ENCODE measurements at regions not wholly inside any gene's neighbourhood (a gene's known extent, or its start where the extent isn't known, plus 50 kb on each side); places are given as distances from the start of the nearest gene placed in this dataset.

DNA sequence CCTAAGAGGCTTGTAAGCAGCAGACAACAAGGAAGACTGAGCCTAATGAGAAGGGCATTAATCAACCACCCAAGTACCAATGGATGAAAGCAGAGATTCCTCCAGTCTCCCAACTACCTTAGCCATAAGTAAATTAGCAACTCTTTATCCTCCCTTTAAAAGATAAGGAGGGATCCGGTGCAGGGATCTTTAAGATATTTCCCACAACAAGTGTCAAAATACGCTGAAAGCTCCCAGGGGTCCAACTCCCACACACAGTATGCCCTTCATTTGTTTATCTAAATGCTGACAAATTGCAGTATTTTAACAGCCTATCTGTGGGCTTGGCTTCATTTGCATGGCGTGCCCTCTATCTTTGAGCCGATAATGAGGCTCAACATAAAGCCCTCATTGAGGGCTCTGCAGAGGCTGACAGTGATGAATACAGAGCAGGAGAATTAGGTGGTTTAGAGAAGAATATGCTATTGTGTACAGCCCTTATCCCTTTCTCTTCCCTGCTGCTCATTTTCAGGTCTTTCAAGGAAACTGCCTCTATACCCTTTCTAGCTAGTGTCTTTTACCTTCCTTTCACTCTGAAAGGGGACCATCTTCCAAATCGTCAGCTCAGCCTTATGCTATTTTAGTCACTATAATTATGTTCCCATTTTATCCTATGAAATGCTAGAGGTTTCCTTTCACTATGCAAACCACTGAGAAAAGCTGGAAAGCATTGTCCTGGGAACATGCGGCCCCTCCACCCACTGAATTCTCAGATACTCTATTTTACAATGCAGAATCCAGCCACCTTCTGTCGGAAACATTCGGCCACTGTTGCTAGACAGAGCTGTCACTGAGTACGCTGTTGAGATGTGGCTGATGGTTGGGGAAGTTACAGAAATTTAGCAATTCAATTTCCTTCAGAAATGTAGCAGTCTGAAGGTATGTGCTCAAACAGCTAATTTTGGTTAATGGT is 575.2 kb upstream of the JAG1 start (continued):
- TF ChIP-seq, protein P1, sequence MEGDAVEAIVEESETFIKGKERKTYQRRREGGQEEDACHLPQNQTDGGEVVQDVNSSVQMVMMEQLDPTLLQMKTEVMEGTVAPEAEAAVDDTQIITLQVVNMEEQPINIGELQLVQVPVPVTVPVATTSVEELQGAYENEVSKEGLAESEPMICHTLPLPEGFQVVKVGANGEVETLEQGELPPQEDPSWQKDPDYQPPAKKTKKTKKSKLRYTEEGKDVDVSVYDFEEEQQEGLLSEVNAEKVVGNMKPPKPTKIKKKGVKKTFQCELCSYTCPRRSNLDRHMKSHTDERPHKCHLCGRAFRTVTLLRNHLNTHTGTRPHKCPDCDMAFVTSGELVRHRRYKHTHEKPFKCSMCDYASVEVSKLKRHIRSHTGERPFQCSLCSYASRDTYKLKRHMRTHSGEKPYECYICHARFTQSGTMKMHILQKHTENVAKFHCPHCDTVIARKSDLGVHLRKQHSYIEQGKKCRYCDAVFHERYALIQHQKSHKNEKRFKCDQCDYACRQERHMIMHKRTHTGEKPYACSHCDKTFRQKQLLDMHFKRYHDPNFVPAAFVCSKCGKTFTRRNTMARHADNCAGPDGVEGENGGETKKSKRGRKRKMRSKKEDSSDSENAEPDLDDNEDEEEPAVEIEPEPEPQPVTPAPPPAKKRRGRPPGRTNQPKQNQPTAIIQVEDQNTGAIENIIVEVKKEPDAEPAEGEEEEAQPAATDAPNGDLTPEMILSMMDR (IDR thresholded peaks at IDR 0.05 in 2 of 3, conservative IDR thresholded peaks at IDR 0.05 in 1 of 3; ENCODE audit: borderline replicate concordance in 1 of 3, insufficient read depth in 1 of 3, low read depth in 2 of 3, low read length in 2 of 3), result no peak
- no peak for TF ChIP-seq SP1 (IDR thresholded peaks at IDR 0.05; ENCODE audit: low read depth)
- no peak for TF ChIP-seq TCF7L2 (IDR thresholded peaks at IDR 0.05; ENCODE audit: borderline replicate concordance, extremely low read depth, insufficient read depth, insufficient read length)
- no peak for TF ChIP-seq CEBPB (IDR thresholded peaks at IDR 0.05; ENCODE audit: low read depth)
- no peak for TF ChIP-seq SRF (IDR thresholded peaks at IDR 0.05; ENCODE audit: low read depth)
- no peak for TF ChIP-seq EGR1 (IDR thresholded peaks at IDR 0.05; ENCODE audit: low read depth)
- TF ChIP-seq EZH2phosphoT487 (IDR thresholded peaks at IDR 0.05; ENCODE audit: borderline replicate concordance), result no peak
- no peak for TF ChIP-seq YY1 (IDR thresholded peaks at IDR 0.05; ENCODE audit: extremely low read depth, insufficient replicate concordance, low read depth, low read length)
- no peak for TF ChIP-seq POLR2AphosphoS5 (IDR thresholded peaks at IDR 0.05; ENCODE audit: low read depth, low read length)

DNA sequence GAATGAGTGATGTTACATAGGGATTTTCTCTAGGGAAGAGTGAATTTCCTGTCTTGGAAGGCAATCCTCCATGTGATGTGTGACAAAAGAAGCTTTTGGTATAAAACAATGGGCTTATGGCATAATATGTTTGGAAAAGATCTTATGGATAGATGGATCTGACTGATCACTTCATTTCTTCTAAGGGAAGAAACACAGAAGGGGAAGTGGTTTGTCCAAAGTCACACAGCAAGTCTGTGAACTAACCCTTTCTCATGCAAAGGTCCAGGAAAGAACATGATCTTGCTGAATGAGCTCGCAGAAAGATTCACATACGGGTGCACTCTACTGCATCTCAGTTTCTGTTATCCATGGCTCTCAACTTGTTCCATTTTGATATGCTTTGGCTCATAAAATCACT is 575.9 kb upstream of the JAG1 start:
- Histone ChIP-seq H4K20me1 (ENCODE audit: insufficient read depth) (no peaks in the 10 kb centered on the region), H3K27ac (ENCODE audit: low read depth, low read length) (no peak overlapping the region), H2AFZ (ENCODE audit: low read depth, low read length, poor library complexity, severe bottlenecking) (no peak overlapping the region), H3K4me2 (ENCODE audit: low read length) (no peak overlapping the region), H3K4me1 (ENCODE audit: control insufficient read depth in 1 of 2, insufficient read depth in 2 of 2, low read length in 2 of 2) (no peaks in the 10 kb centered on the region), H3K79me2 (ENCODE audit: insufficient read depth, low read length) (no peaks in the 10 kb centered on the region), H3K9ac (ENCODE audit: low read length) (no peak overlapping the region), H3K36me3 (ENCODE audit: control insufficient read depth in 1 of 2, insufficient read depth in 2 of 2, low read length in 2 of 2) (no peaks in the 10 kb centered on the region), H3K4me3 (replicated peaks in 1 of 2; ENCODE audit: low read depth in 1 of 2, low read length in 2 of 2) (no peak overlapping the region), H3K9me2 (ENCODE audit: insufficient read depth) (no peaks in the 10 kb centered on the region), H3K9me3 (ENCODE audit: control insufficient read depth in 1 of 2, insufficient read depth in 1 of 2, low read depth in 1 of 2, low read length in 2 of 2) (peaks cover 0 to 4% of the 10 kb centered on the region in 2 experiments; a peak in 1 of 4 replicates), H3K27me3 (ENCODE audit: insufficient read depth, low read length) (no peaks in the 10 kb centered on the region)
- ChIA-PET CTCF (interaction anchor here (0.9 kb wide), 1 partner anchor 71 kb away, joined by 3 read pairs; no protein-coding TSS in a partner anchor), POLR2A (no interaction called here), RAD21 (ENCODE audit: low non-redundant PET in 1 of 2, low total read pairs in 2 of 2, uncharacterized antibody in 2 of 2, unreplicated experiment in 2 of 2) (no interaction called here)
- no TSS peak for BruUV-seq (replicated peaks)
- intact Hi-C loops (cut with micrococcal nuclease), result no loop called here
- no peak for TF ChIP-seq SIN3A (IDR thresholded peaks at IDR 0.05; ENCODE audit: low read depth)
- no peak for TF ChIP-seq YY1 (IDR thresholded peaks at IDR 0.05; ENCODE audit: extremely low read depth, insufficient replicate concordance, low read depth, low read length)
- TF ChIP-seq, protein P2, sequence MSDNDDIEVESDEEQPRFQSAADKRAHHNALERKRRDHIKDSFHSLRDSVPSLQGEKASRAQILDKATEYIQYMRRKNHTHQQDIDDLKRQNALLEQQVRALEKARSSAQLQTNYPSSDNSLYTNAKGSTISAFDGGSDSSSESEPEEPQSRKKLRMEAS (IDR thresholded peaks at IDR 0.05), result no peak
- no peak for TF ChIP-seq POLR2A (IDR thresholded peaks at IDR 0.05; ENCODE audit: borderline replicate concordance, extremely low read depth, insufficient read depth, insufficient read length)
- TF ChIP-seq ZFX (IDR thresholded peaks at IDR 0.05), result no peak
- TF ChIP-seq, protein P3, sequence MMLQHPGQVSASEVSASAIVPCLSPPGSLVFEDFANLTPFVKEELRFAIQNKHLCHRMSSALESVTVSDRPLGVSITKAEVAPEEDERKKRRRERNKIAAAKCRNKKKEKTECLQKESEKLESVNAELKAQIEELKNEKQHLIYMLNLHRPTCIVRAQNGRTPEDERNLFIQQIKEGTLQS (IDR thresholded peaks at IDR 0.05), result no peak
- TF ChIP-seq CEBPB (IDR thresholded peaks at IDR 0.05; ENCODE audit: low read depth), result no peak
- no peak for ATAC-seq
- no peak for DNase-seq (ENCODE audit: low read depth, low spot score)
